ENCODE measurements at regions not wholly inside any gene's neighbourhood (a gene's known extent, or its start where the extent isn't known, plus 50 kb on each side); places are given as distances from the start of the nearest gene placed in this dataset.

- DNase-seq (ENCODE audit: low spot score), result no peak
Measured at GRCh38 chr11:134643115-134644012, 231.3 kb upstream of the B3GAT1 start.

GRCh38 chr11:134642206-134642605 is 230.2 kb upstream of the B3GAT1 start:
- no peak for DNase-seq (ENCODE audit: low spot score)

- DNase-seq (ENCODE audit: low spot score), result no peak
Measured at GRCh38 chr11:134640971-134641968, 229.2 kb upstream of the B3GAT1 start.

- DNase-seq (ENCODE audit: low spot score), result no peak
Measured at GRCh38 chr11:134640536-134640935, 228.5 kb upstream of the B3GAT1 start.

GRCh38 chr11:134639586-134640330 is 227.7 kb upstream of the B3GAT1 start:
- DNase-seq (ENCODE audit: low spot score), result no peak

- DNase-seq (ENCODE audit: low spot score), result no peak
Measured at GRCh38 chr11:134638796-134639430, 226.9 kb upstream of the B3GAT1 start.

- DNase-seq (ENCODE audit: low spot score), result no peak
Measured at GRCh38 chr11:134637091-134638015, 225.3 kb upstream of the B3GAT1 start.

- no peak for DNase-seq (ENCODE audit: low spot score)
Measured at GRCh38 chr11:134636071-134636470, 224.0 kb upstream of the B3GAT1 start.

GRCh38 chr11:134634897-134635831 is 223.1 kb upstream of the B3GAT1 start:
- DNase-seq (ENCODE audit: low spot score), result peak; percentile 46

- no peak for DNase-seq (ENCODE audit: low spot score)
Measured at GRCh38 chr11:134633276-134633675, 221.2 kb upstream of the B3GAT1 start.

- DNase-seq (ENCODE audit: low spot score), result peak; percentile 45
Measured at GRCh38 chr11:134632347-134633119, 220.5 kb upstream of the B3GAT1 start.

GRCh38 chr11:134630861-134631260 is 218.8 kb upstream of the B3GAT1 start:
- no peak for DNase-seq (ENCODE audit: low spot score)

GRCh38 chr11:134628426-134628825 is 216.4 kb upstream of the B3GAT1 start:
- no peak for DNase-seq (ENCODE audit: low spot score)

GRCh38 chr11:134626032-134626431 is 214.0 kb upstream of the B3GAT1 start:
- no peak for DNase-seq (ENCODE audit: low spot score)

- DNase-seq (ENCODE audit: low spot score), result no peak
Measured at GRCh38 chr11:134625631-134626030, 213.6 kb upstream of the B3GAT1 start.

- no peak for DNase-seq (ENCODE audit: low spot score)
Measured at GRCh38 chr11:134625151-134625550, 213.1 kb upstream of the B3GAT1 start.

- DNase-seq (ENCODE audit: low spot score), result no peak
Measured at GRCh38 chr11:134624166-134624920, 212.3 kb upstream of the B3GAT1 start.

GRCh38 chr11:134623711-134624110 is 211.7 kb upstream of the B3GAT1 start:
- DNase-seq (ENCODE audit: low spot score), result no peak

Measured in iPS-NIHi11 (cell line).